NT2/D1 (cell line): ENCODE measurements at regions not wholly inside any gene's neighbourhood (a gene's known extent, or its start where the extent isn't known, plus 50 kb on each side); places are given as distances from the start of the nearest gene placed in this dataset.

Experiments
- SUZ12 ChIP-seq: IDR thresholded peaks from 2 replicates; pipeline ENCODE4 v1.6.1; 2011; ENCODE audit not compliant: insufficient read length, insufficient read depth; ENCODE audit errors: extremely low read depth
- YY1 ChIP-seq: IDR thresholded peaks from 2 replicates; pipeline ENCODE4 v1.6.1; 2011; ENCODE audit not compliant: insufficient read length, insufficient read depth
- ZNF274 ChIP-seq: IDR thresholded peaks from 2 replicates; pipeline ENCODE4 v1.6.1; 2011; ENCODE audit warnings: mild to moderate bottlenecking, low read depth, low read length

- TF ChIP-seq YY1 = no peak
- TF ChIP-seq SUZ12 = no peak
- TF ChIP-seq ZNF274 = no peak
Measured at GRCh38 chr1:98179151-98179773, 258.4 kb upstream of the DPYD start.
